ENCODE measurements at regions not wholly inside any gene's neighbourhood (a gene's known extent, or its start where the extent isn't known, plus 50 kb on each side); places are given as distances from the start of the nearest gene placed in this dataset.

- no peak for DNase-seq
These were observed 53.8 kb upstream of the SGPP1 start for GRCh38 chr14:63781686-63782085.

- no peak for DNase-seq
These were observed 55.0 kb upstream of the SGPP1 start for GRCh38 chr14:63782683-63783389.

- DNase-seq: peak; percentile 62
These were observed 60.4 kb upstream of the SGPP1 start for GRCh38 chr14:63788011-63788933.

GRCh38 chr14:63793376-63793775 is 59.4 kb upstream of the SYNE2 start:
- no peak for DNase-seq

GRCh38 chr14:63795532-63795931 is 57.3 kb upstream of the SYNE2 start:
- DNase-seq: no peak

- DNase-seq: no peak
These were observed 52.7 kb upstream of the SYNE2 start for GRCh38 chr14:63800083-63800482.

- no peak for DNase-seq
These were observed 52.0 kb upstream of the SYNE2 start for GRCh38 chr14:63800651-63801375.

Data from NCI-H510A treated with DMSO at 0.1 percent for 48 hours (cell line).